ENCODE measurements at regions not wholly inside any gene's neighbourhood (a gene's known extent, or its start where the extent isn't known, plus 50 kb on each side); places are given as distances from the start of the nearest gene placed in this dataset.

DNA sequence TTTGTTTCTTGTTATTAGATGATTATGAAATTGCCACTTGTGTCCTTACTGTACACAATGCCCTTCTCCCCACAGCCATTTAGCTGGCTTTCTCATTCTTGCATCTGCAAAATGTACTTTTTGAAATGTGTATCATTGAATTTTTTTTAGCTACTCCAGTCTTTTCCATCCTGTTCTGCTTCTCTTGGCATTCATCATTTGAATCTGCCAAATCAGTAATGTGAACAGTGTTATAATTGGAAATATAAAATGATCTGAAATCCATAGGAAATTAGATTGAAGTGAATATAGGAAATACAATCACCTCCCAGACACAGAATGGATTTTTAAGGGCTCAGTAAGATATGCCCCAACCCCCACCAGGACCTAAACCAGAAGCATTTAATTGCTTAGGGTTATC is 253.4 kb downstream of the C12orf50 start:
- CTCF ChIA-PET = interaction anchor here (0.7 to 1.3 kb wide), 2 partner anchors 31 to 55 kb away, joined by 3 read pairs; no protein-coding TSS in a partner anchor
- H3K9me3 ChIP-seq (ENCODE audit: control insufficient read depth, insufficient read depth, low read depth, low read length) = no peaks in the 10 kb centered on the region
- POLR2A ChIA-PET = no interaction called here
- H3K4me1 ChIP-seq (ENCODE audit: control insufficient read depth, insufficient read depth, low read length) = no peaks in the 10 kb centered on the region
- TF ChIP-seq OSR2 (tag by site-specific recombination; IDR thresholded peaks at IDR 0.05) (no peak), ZNF626 (tag by site-specific recombination; IDR thresholded peaks at IDR 0.05) (no peak), YY2 (tag by site-specific recombination; IDR thresholded peaks at IDR 0.05) (no peak), SP7 (tag by site-specific recombination; IDR thresholded peaks at IDR 0.05) (no peak), ZNF214 (tag by site-specific recombination; IDR thresholded peaks at IDR 0.05; ENCODE audit: borderline replicate concordance) (no peak), ZNF544 (tag by site-specific recombination; IDR thresholded peaks at IDR 0.05) (no peak), ZNF843 (tag by site-specific recombination; IDR thresholded peaks at IDR 0.05) (no peak), ZNF133 (tag by site-specific recombination; IDR thresholded peaks at IDR 0.05) (no peak), ZEB2 (tag by site-specific recombination; IDR thresholded peaks at IDR 0.05) (no peak)
- TF ChIP-seq, protein P1, sequence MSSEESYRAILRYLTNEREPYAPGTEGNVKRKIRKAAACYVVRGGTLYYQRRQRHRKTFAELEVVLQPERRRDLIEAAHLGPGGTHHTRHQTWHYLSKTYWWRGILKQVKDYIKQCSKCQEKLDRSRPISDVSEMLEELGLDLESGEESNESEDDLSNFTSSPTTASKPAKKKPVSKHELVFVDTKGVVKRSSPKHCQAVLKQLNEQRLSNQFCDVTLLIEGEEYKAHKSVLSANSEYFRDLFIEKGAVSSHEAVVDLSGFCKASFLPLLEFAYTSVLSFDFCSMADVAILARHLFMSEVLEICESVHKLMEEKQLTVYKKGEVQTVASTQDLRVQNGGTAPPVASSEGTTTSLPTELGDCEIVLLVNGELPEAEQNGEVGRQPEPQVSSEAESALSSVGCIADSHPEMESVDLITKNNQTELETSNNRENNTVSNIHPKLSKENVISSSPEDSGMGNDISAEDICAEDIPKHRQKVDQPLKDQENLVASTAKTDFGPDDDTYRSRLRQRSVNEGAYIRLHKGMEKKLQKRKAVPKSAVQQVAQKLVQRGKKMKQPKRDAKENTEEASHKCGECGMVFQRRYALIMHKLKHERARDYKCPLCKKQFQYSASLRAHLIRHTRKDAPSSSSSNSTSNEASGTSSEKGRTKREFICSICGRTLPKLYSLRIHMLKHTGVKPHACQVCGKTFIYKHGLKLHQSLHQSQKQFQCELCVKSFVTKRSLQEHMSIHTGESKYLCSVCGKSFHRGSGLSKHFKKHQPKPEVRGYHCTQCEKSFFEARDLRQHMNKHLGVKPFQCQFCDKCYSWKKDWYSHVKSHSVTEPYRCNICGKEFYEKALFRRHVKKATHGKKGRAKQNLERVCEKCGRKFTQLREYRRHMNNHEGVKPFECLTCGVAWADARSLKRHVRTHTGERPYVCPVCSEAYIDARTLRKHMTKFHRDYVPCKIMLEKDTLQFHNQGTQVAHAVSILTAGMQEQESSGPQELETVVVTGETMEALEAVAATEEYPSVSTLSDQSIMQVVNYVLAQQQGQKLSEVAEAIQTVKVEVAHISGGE (tag by site-specific recombination; conservative IDR thresholded peaks at IDR 0.05; ENCODE audit: low read depth) = no peak
- TF ChIP-seq, protein P2, sequence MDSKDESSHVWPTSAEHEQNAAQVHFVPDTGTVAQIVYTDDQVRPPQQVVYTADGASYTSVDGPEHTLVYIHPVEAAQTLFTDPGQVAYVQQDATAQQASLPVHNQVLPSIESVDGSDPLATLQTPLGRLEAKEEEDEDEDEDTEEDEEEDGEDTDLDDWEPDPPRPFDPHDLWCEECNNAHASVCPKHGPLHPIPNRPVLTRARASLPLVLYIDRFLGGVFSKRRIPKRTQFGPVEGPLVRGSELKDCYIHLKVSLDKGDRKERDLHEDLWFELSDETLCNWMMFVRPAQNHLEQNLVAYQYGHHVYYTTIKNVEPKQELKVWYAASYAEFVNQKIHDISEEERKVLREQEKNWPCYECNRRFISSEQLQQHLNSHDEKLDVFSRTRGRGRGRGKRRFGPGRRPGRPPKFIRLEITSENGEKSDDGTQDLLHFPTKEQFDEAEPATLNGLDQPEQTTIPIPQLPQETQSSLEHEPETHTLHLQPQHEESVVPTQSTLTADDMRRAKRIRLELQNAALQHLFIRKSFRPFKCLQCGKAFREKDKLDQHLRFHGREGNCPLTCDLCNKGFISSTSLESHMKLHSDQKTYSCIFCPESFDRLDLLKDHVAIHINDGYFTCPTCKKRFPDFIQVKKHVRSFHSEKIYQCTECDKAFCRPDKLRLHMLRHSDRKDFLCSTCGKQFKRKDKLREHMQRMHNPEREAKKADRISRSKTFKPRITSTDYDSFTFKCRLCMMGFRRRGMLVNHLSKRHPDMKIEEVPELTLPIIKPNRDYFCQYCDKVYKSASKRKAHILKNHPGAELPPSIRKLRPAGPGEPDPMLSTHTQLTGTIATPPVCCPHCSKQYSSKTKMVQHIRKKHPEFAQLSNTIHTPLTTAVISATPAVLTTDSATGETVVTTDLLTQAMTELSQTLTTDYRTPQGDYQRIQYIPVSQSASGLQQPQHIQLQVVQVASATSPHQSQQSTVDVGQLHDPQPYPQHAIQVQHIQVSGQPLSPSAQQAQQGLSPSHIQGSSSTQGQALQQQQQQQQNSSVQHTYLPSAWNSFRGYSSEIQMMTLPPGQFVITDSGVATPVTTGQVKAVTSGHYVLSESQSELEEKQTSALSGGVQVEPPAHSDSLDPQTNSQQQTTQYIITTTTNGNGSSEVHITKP (tag by site-specific recombination; IDR thresholded peaks at IDR 0.05) = no peak
- TF ChIP-seq, protein P3, sequence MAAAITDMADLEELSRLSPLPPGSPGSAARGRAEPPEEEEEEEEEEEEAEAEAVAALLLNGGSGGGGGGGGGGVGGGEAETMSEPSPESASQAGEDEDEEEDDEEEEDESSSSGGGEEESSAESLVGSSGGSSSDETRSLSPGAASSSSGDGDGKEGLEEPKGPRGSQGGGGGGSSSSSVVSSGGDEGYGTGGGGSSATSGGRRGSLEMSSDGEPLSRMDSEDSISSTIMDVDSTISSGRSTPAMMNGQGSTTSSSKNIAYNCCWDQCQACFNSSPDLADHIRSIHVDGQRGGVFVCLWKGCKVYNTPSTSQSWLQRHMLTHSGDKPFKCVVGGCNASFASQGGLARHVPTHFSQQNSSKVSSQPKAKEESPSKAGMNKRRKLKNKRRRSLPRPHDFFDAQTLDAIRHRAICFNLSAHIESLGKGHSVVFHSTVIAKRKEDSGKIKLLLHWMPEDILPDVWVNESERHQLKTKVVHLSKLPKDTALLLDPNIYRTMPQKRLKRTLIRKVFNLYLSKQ (tag by site-specific recombination; IDR thresholded peaks at IDR 0.05; ENCODE audit: borderline replicate concordance) = no peak
- no peak overlapping the region for H3K27ac ChIP-seq (ENCODE audit: extremely low read depth, low read depth, low read length)
- no peaks in the 10 kb centered on the region for H3K36me3 ChIP-seq (ENCODE audit: control insufficient read depth in 2 of 2, insufficient read depth in 1 of 2, low read length in 2 of 2)
- H3K4me3 ChIP-seq (ENCODE audit: low read depth, low read length) = no peak overlapping the region

DNA sequence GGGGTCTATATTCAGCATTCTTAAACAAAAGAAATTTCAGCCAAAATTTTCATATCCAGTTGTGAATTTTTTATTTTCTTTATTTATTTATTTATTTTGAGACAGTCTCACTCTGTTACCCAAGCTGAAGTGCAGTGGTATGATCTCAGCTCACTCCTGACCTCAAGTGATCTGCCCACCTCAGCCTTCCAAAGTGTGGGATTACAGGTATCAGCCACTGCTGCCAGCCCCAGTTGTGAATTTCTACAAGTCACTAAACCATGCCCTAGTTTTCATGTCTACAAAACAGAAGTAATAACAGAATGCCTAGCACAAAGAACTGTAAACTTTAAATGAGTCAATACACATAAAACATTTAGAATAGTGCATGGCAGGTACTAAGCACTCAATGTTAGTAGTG is 254.2 kb downstream of the C12orf50 start:
- Histone ChIP-seq H3K4me1 (ENCODE audit: control insufficient read depth, insufficient read depth, low read length) (no peaks in the 10 kb centered on the region), H3K27ac (ENCODE audit: extremely low read depth, low read depth, low read length) (no peak overlapping the region), H3K9me3 (ENCODE audit: control insufficient read depth, insufficient read depth, low read depth, low read length) (no peaks in the 10 kb centered on the region), H3K4me3 (ENCODE audit: low read depth, low read length) (no peak overlapping the region), H3K36me3 (ENCODE audit: control insufficient read depth in 2 of 2, insufficient read depth in 1 of 2, low read length in 2 of 2) (no peaks in the 10 kb centered on the region)
- no peak for TF ChIP-seq TCF7L2 (IDR thresholded peaks at IDR 0.05; ENCODE audit: borderline replicate concordance, low read depth, low read length)
- ChIA-PET POLR2A (no interaction called here), CTCF (interaction anchor here (0.7 to 1.3 kb wide), 3 partner anchors 28 to 72 kb away, joined by 3 read pairs; no protein-coding TSS in a partner anchor)

DNA sequence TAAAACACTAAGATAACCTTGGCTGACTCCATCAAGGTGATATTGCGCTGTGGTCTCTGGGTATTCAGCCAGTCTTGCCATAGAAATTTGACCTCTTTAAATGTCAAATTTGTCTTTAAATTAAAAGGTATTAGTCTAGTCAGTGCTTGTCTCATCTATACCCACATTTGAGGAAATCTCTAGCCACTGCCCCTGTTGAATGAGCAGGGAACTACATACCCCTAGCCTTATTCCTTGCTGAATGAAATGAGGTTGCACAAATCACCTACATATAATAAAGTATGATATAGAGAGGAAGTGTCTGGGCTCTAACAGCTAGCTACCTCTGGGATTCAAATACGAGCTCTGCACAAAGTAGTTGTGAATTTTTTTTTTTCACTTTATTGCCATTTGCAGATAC is 256.8 kb downstream of the C12orf50 start:
- TF ChIP-seq PRDM1 (tag by site-specific recombination; IDR thresholded peaks at IDR 0.05) (no peak), ZNF571 (tag by site-specific recombination; IDR thresholded peaks at IDR 0.05) (no peak), ZNF521 (tag by site-specific recombination; IDR thresholded peaks at IDR 0.05) (no peak), ZNF423 (tag by site-specific recombination; IDR thresholded peaks at IDR 0.05) (no peak), ZNF223 (tag by site-specific recombination; IDR thresholded peaks at IDR 0.05) (no peak), ZNF626 (tag by site-specific recombination; IDR thresholded peaks at IDR 0.05) (no peak), SCRT2 (tag by site-specific recombination; IDR thresholded peaks at IDR 0.05) (no peak), ZNF140 (tag by site-specific recombination; IDR thresholded peaks at IDR 0.05) (no peak), ZBTB17 (tag by site-specific recombination; IDR thresholded peaks at IDR 0.05) (no peak)
- TF ChIP-seq, protein P4, sequence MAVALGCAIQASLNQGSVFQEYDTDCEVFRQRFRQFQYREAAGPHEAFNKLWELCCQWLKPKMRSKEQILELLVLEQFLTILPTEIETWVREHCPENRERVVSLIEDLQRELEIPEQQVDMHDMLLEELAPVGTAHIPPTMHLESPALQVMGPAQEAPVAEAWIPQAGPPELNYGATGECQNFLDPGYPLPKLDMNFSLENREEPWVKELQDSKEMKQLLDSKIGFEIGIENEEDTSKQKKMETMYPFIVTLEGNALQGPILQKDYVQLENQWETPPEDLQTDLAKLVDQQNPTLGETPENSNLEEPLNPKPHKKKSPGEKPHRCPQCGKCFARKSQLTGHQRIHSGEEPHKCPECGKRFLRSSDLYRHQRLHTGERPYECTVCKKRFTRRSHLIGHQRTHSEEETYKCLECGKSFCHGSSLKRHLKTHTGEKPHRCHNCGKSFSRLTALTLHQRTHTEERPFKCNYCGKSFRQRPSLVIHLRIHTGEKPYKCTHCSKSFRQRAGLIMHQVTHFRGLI (tag by site-specific recombination; IDR thresholded peaks at IDR 0.05) = no peak
- Histone ChIP-seq H3K4me3 (ENCODE audit: low read depth, low read length) (no peak overlapping the region), H3K36me3 (ENCODE audit: control insufficient read depth in 2 of 2, insufficient read depth in 1 of 2, low read length in 2 of 2) (no peaks in the 10 kb centered on the region), H3K9me3 (ENCODE audit: control insufficient read depth, insufficient read depth, low read depth, low read length) (no peaks in the 10 kb centered on the region), H3K27ac (ENCODE audit: extremely low read depth, low read depth, low read length) (no peak overlapping the region), H3K4me1 (ENCODE audit: control insufficient read depth, insufficient read depth, low read length) (no peaks in the 10 kb centered on the region)
- ChIA-PET POLR2A (no interaction called here), CTCF (no interaction called here)
